Type B pancreatic cell (in vitro differentiated cells): ENCODE measurements at regions not wholly inside any gene's neighbourhood (a gene's known extent, or its start where the extent isn't known, plus 50 kb on each side); places are given as distances from the start of the nearest gene placed in this dataset.

Source experiments
- DNase-seq: peaks from one replicate; pipeline ENCODE4 v3.0.0; 2021; ENCODE audit warnings: mixed read lengths; ENCODE audit not compliant: unreplicated experiment; ENCODE audit errors: extremely low spot score
- H3K27ac Mint-ChIP-seq: 2 replicates; pipeline ENCODE4 v1.8.0; 2021; ENCODE audit warnings: mild to moderate bottlenecking, mixed read lengths
- H3K27me3 Mint-ChIP-seq: 2 replicates; pipeline ENCODE4 v1.8.0; 2021; ENCODE audit warnings: mixed read lengths
- H3K36me3 Mint-ChIP-seq: 2 replicates; pipeline ENCODE4 v1.8.0; 2021; ENCODE audit warnings: mixed read lengths
- H3K4me1 Mint-ChIP-seq: one replicate; pipeline ENCODE4 v1.8.0; 2021; ENCODE audit warnings: mixed read lengths; ENCODE audit not compliant: unreplicated experiment
- H3K4me3 Mint-ChIP-seq: 2 replicates; pipeline ENCODE4 v1.8.0; 2021; ENCODE audit warnings: mild to moderate bottlenecking, mixed read lengths
- H3K9me3 Mint-ChIP-seq: 2 replicates; pipeline ENCODE4 v1.8.0; 2021; ENCODE audit warnings: mixed read lengths
- TF ChIP-seq, protein P1 (sequence below): fragments of 200-600 bp; sonication (generic); conservative IDR thresholded peaks from 2 replicates; pipeline ENCODE4 v1.5.0; 2021; ENCODE audit warnings: antibody characterized with exemption, mild to moderate bottlenecking

DNA sequence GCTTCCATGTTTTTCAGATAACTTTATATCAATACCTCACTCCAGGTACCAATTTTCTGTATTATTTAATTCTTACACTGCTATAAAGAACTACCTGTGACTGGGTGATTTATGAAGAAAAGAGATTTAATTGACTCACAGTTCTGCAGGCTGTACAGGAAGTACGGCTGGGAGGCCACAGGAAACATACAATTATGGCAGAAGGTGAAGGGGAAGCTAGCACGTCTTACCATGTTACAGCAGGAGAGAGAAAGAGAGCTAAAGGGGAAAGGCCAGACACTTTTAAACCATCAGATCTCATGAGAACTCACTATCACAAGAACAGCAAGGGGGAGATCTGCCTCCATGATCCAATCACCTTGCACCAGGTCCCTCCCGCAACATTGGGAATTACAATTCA lies 119.1 kb upstream of the BMP5 start:
- Mint-ChIP-seq H3K27ac (no peak overlapping the region), H3K36me3 (no peaks in the 10 kb centered on the region), H3K27me3 (no peaks in the 10 kb centered on the region), H3K9me3 (peaks cover 4% of the 10 kb centered on the region), H3K4me3 (no peak overlapping the region), H3K4me1 (no peaks in the 10 kb centered on the region)
- DNase-seq, result no peak
- TF ChIP-seq, protein P1, sequence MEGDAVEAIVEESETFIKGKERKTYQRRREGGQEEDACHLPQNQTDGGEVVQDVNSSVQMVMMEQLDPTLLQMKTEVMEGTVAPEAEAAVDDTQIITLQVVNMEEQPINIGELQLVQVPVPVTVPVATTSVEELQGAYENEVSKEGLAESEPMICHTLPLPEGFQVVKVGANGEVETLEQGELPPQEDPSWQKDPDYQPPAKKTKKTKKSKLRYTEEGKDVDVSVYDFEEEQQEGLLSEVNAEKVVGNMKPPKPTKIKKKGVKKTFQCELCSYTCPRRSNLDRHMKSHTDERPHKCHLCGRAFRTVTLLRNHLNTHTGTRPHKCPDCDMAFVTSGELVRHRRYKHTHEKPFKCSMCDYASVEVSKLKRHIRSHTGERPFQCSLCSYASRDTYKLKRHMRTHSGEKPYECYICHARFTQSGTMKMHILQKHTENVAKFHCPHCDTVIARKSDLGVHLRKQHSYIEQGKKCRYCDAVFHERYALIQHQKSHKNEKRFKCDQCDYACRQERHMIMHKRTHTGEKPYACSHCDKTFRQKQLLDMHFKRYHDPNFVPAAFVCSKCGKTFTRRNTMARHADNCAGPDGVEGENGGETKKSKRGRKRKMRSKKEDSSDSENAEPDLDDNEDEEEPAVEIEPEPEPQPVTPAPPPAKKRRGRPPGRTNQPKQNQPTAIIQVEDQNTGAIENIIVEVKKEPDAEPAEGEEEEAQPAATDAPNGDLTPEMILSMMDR, result no peak

DNA sequence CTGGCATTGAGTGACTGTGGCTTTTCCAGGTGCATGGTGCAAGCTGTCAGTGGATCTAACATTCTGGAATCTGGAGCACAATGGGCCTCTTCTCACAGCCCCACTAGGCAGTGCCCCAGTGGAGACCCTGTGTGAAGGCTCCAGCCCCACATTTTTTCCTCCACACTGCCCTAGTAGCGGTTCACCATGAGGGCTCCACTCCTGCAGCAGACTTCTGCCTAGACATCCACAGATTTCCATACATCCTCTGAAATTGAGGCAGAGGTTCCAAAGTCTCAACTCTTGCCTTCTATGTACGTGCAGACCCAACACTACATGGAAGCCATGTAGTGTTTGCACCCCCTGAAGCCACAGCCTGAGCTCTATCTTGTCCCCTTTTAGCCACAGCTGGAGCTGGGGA lies 118.0 kb upstream of the BMP5 start:
- no peak for DNase-seq
- TF ChIP-seq, protein P1, result no peak
- no peaks in the 10 kb centered on the region for H3K27me3 Mint-ChIP-seq
- peaks cover 4% of the 10 kb centered on the region for H3K9me3 Mint-ChIP-seq
- H3K36me3 Mint-ChIP-seq, result no peaks in the 10 kb centered on the region
- H3K4me1 Mint-ChIP-seq, result no peaks in the 10 kb centered on the region
- H3K27ac Mint-ChIP-seq, result no peak overlapping the region
- no peak overlapping the region for H3K4me3 Mint-ChIP-seq

DNA sequence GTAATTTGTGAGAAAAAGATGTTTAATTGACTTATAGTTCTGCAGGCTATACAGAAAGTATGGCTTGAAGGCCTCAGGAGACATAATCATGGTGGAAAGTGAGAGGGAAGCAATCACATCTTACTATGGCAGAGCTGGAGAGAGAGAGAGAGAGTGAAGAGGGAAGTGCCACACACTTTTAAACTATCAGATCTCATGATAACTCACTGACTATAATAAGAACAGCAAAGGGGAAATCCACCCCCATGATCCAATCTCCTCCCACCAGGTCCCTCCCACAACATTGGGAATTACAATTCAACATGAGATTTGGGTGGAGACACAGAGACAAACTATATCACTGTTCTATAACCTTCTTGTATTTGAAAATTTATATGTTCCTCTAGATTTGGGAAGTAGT lies 117.2 kb upstream of the BMP5 start:
- Mint-ChIP-seq H3K4me1 (no peaks in the 10 kb centered on the region), H3K9me3 (peaks cover 4% of the 10 kb centered on the region), H3K4me3 (no peak overlapping the region), H3K27me3 (no peaks in the 10 kb centered on the region), H3K27ac (no peak overlapping the region), H3K36me3 (no peaks in the 10 kb centered on the region)
- no peak for DNase-seq
- TF ChIP-seq, protein P1, result no peak

DNA sequence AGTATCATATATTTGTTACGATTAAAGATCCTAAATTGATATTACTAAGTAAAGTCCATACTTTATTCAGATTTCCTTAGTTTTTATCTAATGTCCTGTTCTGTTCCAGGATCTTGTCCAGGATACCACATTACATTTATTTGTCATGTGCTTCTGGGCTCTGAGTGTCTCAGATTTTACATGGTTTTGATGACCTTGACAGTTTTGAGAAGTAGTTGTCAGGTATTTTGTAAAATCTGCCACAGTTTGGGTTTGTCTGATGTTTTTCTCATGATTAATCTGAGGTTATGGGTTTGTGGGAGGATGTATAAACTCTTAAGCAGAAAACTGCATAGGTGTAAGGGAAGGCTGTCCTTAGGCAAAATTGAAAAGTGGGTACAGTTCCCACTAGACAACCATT lies 109.9 kb upstream of the BMP5 start:
- Mint-ChIP-seq H3K9me3 (peaks cover 12% of the 10 kb centered on the region), H3K27me3 (no peaks in the 10 kb centered on the region), H3K36me3 (no peaks in the 10 kb centered on the region), H3K4me3 (no peak overlapping the region), H3K27ac (no peak overlapping the region), H3K4me1 (no peaks in the 10 kb centered on the region)
- TF ChIP-seq, protein P1, result no peak
- DNase-seq, result no peak

DNA sequence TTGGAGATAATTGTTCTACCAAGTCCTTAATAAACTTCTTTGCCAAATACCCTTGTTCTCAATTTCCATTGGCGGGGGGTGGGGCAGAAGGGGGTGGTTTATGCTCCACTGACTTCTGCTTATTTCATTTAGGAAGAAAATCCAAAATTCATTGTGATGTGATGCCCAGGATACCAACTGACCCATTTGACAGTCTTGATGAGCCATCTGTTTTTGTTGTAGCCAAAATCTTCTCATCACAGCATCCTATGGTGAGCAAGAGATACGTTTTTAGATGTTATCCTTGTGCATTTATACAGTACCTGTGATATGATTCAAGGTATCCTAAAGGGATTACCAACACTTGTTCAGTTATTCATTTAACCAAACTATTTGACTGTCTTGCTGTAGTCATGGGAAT lies 108.5 kb upstream of the BMP5 start:
- TF ChIP-seq, protein P1, result no peak
- H3K27ac Mint-ChIP-seq, result no peak overlapping the region
- H3K4me3 Mint-ChIP-seq, result no peak overlapping the region
- no peaks in the 10 kb centered on the region for H3K27me3 Mint-ChIP-seq
- peaks cover 12% of the 10 kb centered on the region for H3K9me3 Mint-ChIP-seq
- no peak for DNase-seq
- no peaks in the 10 kb centered on the region for H3K36me3 Mint-ChIP-seq
- no peaks in the 10 kb centered on the region for H3K4me1 Mint-ChIP-seq

DNA sequence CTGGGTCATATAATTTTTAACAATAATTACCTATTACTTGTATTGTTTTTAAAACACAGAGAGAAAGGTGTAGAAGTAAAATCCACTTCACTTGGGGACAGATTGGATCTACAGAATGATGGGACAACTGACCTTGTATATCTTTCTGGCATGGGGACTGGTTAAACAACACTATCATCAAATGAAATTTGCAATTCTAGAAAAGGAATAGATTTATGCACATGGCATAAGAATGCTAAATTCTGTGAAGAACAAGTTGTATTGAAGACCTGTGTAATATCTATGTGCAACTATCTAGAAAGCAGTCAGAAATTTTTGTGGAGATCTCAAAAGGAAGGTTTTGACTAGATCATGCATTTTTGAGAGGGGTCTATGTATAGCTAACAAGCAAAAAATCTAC lies 106.3 kb upstream of the BMP5 start:
- Mint-ChIP-seq H3K9me3 (peaks cover 9% of the 10 kb centered on the region), H3K27me3 (no peaks in the 10 kb centered on the region), H3K4me1 (no peaks in the 10 kb centered on the region), H3K36me3 (no peaks in the 10 kb centered on the region), H3K4me3 (no peak overlapping the region), H3K27ac (no peak overlapping the region)
- TF ChIP-seq, protein P1, result no peak
- DNase-seq, result no peak
